ENCODE measurements at regions not wholly inside any gene's neighbourhood (a gene's known extent, or its start where the extent isn't known, plus 50 kb on each side); places are given as distances from the start of the nearest gene placed in this dataset.

DNA sequence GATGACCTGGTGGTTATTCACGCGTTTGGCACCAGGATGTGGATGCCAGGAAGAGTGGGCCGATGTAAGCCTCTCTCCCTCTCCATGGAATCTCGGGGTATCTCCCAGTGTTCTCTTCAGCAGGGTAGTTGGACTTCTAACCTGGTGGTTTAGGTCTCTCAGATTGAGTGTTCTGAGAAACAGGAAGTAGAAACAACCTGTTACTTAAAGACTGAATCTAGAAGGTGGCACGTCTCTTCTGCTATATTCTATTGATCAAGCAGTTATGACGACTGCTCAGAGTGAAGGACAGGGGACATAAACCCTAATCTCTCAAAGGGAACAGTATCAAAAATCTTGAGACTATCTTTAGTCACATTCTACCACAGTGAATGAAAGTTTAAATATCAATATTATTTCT, 918.7 kb upstream of the PIK3C3 start:
- CTCF ChIA-PET = no interaction called here
- intact Hi-C loops (cut with micrococcal nuclease) = no loop called here
- H3K27ac Mint-ChIP-seq (ENCODE audit: low read depth, unreplicated experiment) = no peak overlapping the region
- no peaks in the 10 kb centered on the region for H3K36me3 Mint-ChIP-seq (ENCODE audit: insufficient read depth, unreplicated experiment)
- H3K4me1 Mint-ChIP-seq (ENCODE audit: insufficient read depth, unreplicated experiment) = peaks cover 17% of the 10 kb centered on the region
- no peak for DNase-seq (ENCODE audit: unreplicated experiment)
- POLR2A ChIA-PET = no interaction called here
- BruUV-seq (replicated peaks) = no TSS peak
- H3K4me3 Mint-ChIP-seq (ENCODE audit: unreplicated experiment) = no peak overlapping the region
- no peaks in the 10 kb centered on the region for H3K27me3 Mint-ChIP-seq (ENCODE audit: insufficient read depth, unreplicated experiment)
- TF ChIP-seq, protein P1, sequence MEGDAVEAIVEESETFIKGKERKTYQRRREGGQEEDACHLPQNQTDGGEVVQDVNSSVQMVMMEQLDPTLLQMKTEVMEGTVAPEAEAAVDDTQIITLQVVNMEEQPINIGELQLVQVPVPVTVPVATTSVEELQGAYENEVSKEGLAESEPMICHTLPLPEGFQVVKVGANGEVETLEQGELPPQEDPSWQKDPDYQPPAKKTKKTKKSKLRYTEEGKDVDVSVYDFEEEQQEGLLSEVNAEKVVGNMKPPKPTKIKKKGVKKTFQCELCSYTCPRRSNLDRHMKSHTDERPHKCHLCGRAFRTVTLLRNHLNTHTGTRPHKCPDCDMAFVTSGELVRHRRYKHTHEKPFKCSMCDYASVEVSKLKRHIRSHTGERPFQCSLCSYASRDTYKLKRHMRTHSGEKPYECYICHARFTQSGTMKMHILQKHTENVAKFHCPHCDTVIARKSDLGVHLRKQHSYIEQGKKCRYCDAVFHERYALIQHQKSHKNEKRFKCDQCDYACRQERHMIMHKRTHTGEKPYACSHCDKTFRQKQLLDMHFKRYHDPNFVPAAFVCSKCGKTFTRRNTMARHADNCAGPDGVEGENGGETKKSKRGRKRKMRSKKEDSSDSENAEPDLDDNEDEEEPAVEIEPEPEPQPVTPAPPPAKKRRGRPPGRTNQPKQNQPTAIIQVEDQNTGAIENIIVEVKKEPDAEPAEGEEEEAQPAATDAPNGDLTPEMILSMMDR (IDR thresholded peaks at IDR 0.05; ENCODE audit: unreplicated experiment) = no peak
- no peaks in the 10 kb centered on the region for H3K9me3 Mint-ChIP-seq (ENCODE audit: unreplicated experiment)

DNA sequence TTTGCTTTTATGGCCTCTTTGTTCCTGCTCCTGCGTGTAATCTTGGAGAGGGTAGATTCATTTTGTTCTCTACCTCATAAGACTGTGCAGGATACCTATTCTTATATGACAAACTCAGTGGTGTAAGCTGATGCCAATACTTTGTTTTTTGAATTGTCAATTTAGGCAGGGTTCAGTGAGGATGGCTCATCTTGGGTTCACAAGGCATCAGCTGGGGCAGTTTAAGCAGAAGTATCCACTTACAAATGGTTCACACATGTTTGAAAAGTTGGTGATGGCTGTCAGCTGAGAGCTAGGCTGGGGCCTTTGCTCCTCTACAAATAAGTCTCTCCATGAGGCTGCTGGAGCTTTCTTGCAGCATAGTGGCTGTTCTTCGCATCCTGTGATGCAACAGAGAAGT, 920.6 kb upstream of the PIK3C3 start:
- intact Hi-C loops (cut with micrococcal nuclease) = no loop called here
- Mint-ChIP-seq H3K4me1 (ENCODE audit: insufficient read depth, unreplicated experiment) (peaks cover 17% of the 10 kb centered on the region), H3K27me3 (ENCODE audit: insufficient read depth, unreplicated experiment) (no peaks in the 10 kb centered on the region), H3K27ac (ENCODE audit: low read depth, unreplicated experiment) (no peak overlapping the region), H3K4me3 (ENCODE audit: unreplicated experiment) (no peak overlapping the region), H3K36me3 (ENCODE audit: insufficient read depth, unreplicated experiment) (no peaks in the 10 kb centered on the region), H3K9me3 (ENCODE audit: unreplicated experiment) (no peaks in the 10 kb centered on the region)
- TF ChIP-seq, protein P1 (IDR thresholded peaks at IDR 0.05; ENCODE audit: unreplicated experiment) = no peak
- ChIA-PET POLR2A (no interaction called here), CTCF (interaction anchor here (0.6 kb wide), 2 partner anchors 337 to 711 kb away, joined by 3 read pairs; no protein-coding TSS in a partner anchor)
- no TSS peak for BruUV-seq (replicated peaks)
- no peak for DNase-seq (ENCODE audit: unreplicated experiment)

DNA sequence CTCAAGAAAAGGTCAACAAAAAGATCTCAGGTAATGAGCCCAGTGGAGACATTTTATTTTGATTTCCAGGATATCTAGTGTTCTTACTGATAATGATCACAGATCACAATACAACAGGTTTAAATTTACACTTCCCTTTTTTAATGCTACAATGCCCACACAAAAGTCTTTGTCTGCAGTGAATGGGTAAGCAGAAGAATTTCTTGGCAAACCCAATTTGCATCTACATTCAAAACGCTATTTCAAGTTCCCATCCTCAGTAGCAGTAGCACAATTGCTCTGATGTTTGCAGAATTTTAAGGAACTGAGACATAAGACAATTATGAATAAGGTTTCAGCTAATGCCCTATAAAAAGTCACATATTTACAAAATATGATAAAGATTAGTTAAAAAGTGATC, 929.4 kb upstream of the PIK3C3 start:
- BruUV-seq (replicated peaks) = no TSS peak
- Mint-ChIP-seq H3K9me3 (ENCODE audit: unreplicated experiment) (no peaks in the 10 kb centered on the region), H3K4me1 (ENCODE audit: insufficient read depth, unreplicated experiment) (no peaks in the 10 kb centered on the region), H3K27ac (ENCODE audit: low read depth, unreplicated experiment) (no peak overlapping the region), H3K27me3 (ENCODE audit: insufficient read depth, unreplicated experiment) (no peaks in the 10 kb centered on the region), H3K36me3 (ENCODE audit: insufficient read depth, unreplicated experiment) (no peaks in the 10 kb centered on the region), H3K4me3 (ENCODE audit: unreplicated experiment) (no peak overlapping the region)
- ChIA-PET POLR2A (interaction anchor here (0.7 to 1.0 kb wide), 2 partner anchors 8 to 16 kb away, joined by 3 read pairs; no protein-coding TSS in a partner anchor), CTCF (no interaction called here)
- intact Hi-C loops (cut with micrococcal nuclease) = no loop called here
- TF ChIP-seq, protein P1 (IDR thresholded peaks at IDR 0.05; ENCODE audit: unreplicated experiment) = no peak
- DNase-seq (ENCODE audit: unreplicated experiment) = no peak

DNA sequence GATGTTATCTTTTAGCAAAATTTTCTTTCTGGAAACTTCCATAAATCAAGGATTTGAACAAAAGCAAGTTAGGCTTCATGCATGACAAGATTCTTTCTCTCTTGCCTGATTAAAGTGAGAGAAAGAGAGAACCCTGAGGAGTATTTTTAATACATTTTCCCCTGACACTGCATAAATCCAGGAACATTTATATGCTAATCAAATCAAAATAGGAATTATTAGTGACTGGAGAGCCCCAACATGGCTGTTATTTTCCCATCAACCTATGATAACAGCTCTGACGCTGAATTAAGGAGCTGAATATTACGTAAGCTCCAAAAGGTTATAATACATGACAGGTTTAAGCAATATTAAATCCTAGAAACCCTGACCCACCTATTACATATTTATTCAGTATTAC, 930.2 kb upstream of the PIK3C3 start:
- H3K27ac Mint-ChIP-seq (ENCODE audit: low read depth, unreplicated experiment) = no peak overlapping the region
- intact Hi-C loops (cut with micrococcal nuclease) = no loop called here
- no peaks in the 10 kb centered on the region for H3K27me3 Mint-ChIP-seq (ENCODE audit: insufficient read depth, unreplicated experiment)
- TF ChIP-seq, protein P1 (IDR thresholded peaks at IDR 0.05; ENCODE audit: unreplicated experiment) = no peak
- no TSS peak for BruUV-seq (replicated peaks)
- DNase-seq (ENCODE audit: unreplicated experiment) = no peak
- ChIA-PET CTCF (no interaction called here), POLR2A (interaction anchor here (1.0 kb wide), 1 partner anchor 17 kb away, joined by 3 read pairs; no protein-coding TSS in a partner anchor)
- H3K9me3 Mint-ChIP-seq (ENCODE audit: unreplicated experiment) = no peaks in the 10 kb centered on the region
- no peak overlapping the region for H3K4me3 Mint-ChIP-seq (ENCODE audit: unreplicated experiment)
- no peaks in the 10 kb centered on the region for H3K4me1 Mint-ChIP-seq (ENCODE audit: insufficient read depth, unreplicated experiment)
- no peaks in the 10 kb centered on the region for H3K36me3 Mint-ChIP-seq (ENCODE audit: insufficient read depth, unreplicated experiment)

Measured in MCF 10A (cell line).